HG03097 (cell line): ENCODE measurements at regions not wholly inside any gene's neighbourhood (a gene's known extent, or its start where the extent isn't known, plus 50 kb on each side); places are given as distances from the start of the nearest gene placed in this dataset.
A peak's percentile ranks its signal among the peaks of the same experiment; 100 is the strongest.

ENCODE experiments used
- ATAC-seq: cut with Tn5 transposase; IDR thresholded peaks from one replicate; pipeline ENCODE4 v1.9.1; 2021; ENCODE audit not compliant: unreplicated experiment, low FRiP score

- ATAC-seq, result no peak
These were observed 171.1 kb downstream of the CRYBB2 start for GRCh38 chr22:25390297-25391240.

GRCh38 chr22:25392584-25392983 is 171.9 kb upstream of the GRK3 start:
- no peak for ATAC-seq

- no peak for ATAC-seq
These were observed 171.2 kb upstream of the GRK3 start for GRCh38 chr22:25393121-25393805.

GRCh38 chr22:25395468-25395867 is 169.0 kb upstream of the GRK3 start:
- ATAC-seq, result no peak

GRCh38 chr22:25395915-25396314 is 168.6 kb upstream of the GRK3 start:
- no peak for ATAC-seq

- ATAC-seq, result no peak
These were observed 167.8 kb upstream of the GRK3 start for GRCh38 chr22:25396615-25397200.

- ATAC-seq, result no peak
These were observed 166.9 kb upstream of the GRK3 start for GRCh38 chr22:25397616-25398015.

- ATAC-seq, result peak; percentile 46
These were observed 165.8 kb upstream of the GRK3 start for GRCh38 chr22:25398591-25399062.

GRCh38 chr22:25399649-25400151 is 164.8 kb upstream of the GRK3 start:
- no peak for ATAC-seq

- ATAC-seq, result no peak
These were observed 162.3 kb upstream of the GRK3 start for GRCh38 chr22:25402160-25402500.

GRCh38 chr22:25402501-25403283 is 161.8 kb upstream of the GRK3 start:
- no peak for ATAC-seq

GRCh38 chr22:25403284-25403810 is 161.1 kb upstream of the GRK3 start:
- no peak for ATAC-seq

- no peak for ATAC-seq
These were observed 160.5 kb upstream of the GRK3 start for GRCh38 chr22:25403811-25404471.

GRCh38 chr22:25404556-25404927 is 159.9 kb upstream of the GRK3 start:
- ATAC-seq, result no peak

GRCh38 chr22:25404928-25405816 is 159.3 kb upstream of the GRK3 start:
- peak; percentile 42 for ATAC-seq

GRCh38 chr22:25405841-25406509 is 158.5 kb upstream of the GRK3 start:
- no peak for ATAC-seq

GRCh38 chr22:25406510-25407210 is 157.8 kb upstream of the GRK3 start:
- ATAC-seq, result no peak
